Progenitor cell of endocrine pancreas (in vitro differentiated cells): ENCODE measurements at regions not wholly inside any gene's neighbourhood (a gene's known extent, or its start where the extent isn't known, plus 50 kb on each side); places are given as distances from the start of the nearest gene placed in this dataset.

ENCODE experiments used
- DNase-seq: peaks from one replicate; pipeline ENCODE4 v3.0.0; 2021; ENCODE audit warnings: low spot score; ENCODE audit not compliant: unreplicated experiment
- H3K27ac Mint-ChIP-seq: 2 replicates; pipeline ENCODE4 v1.8.0; 2021; ENCODE audit warnings: mild to moderate bottlenecking, moderate library complexity, mixed read lengths
- H3K27me3 Mint-ChIP-seq: 2 replicates; pipeline ENCODE4 v1.8.0; 2021; ENCODE audit warnings: mixed read lengths
- H3K36me3 Mint-ChIP-seq: 2 replicates; pipeline ENCODE4 v1.8.0; 2022; ENCODE audit warnings: mixed read lengths; ENCODE audit not compliant: insufficient read depth
- H3K4me1 Mint-ChIP-seq: 2 replicates; pipeline ENCODE4 v1.8.0; 2021; ENCODE audit warnings: low read depth, mixed read lengths
- H3K4me3 Mint-ChIP-seq: 2 replicates; pipeline ENCODE4 v1.8.0; 2021; ENCODE audit warnings: low read depth, mild to moderate bottlenecking, moderate library complexity, mixed read lengths
- H3K9me3 Mint-ChIP-seq: 2 replicates; pipeline ENCODE4 v1.8.0; 2021; ENCODE audit warnings: low read depth, mixed read lengths
- TF ChIP-seq, protein P1 (sequence below): fragments of 200-600 bp; sonication (generic); IDR thresholded peaks from one replicate; pipeline ENCODE4 v1.5.0; 2021; ENCODE audit warnings: antibody characterized with exemption, mild to moderate bottlenecking; ENCODE audit not compliant: unreplicated experiment

DNA sequence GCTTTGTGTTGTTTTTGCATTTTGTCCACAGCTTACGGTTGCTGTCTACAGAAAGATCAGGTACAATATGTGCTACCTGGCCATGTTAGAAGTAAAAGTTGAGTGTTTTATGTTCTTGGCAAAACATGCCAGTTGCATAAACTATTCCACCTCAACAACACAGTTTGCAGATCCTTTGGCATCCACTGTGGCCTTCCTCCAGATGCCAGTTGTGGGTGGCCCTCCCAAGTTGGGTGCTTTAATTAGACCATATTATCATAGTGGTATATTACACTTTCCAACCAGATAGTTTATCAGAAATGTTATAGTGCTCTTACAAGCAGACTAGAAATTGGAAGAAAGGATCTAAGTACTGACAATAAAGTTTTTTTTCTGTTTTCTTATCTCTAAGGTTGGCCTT lies 386.9 kb upstream of the KCNN2 start:
- DNase-seq, result no peak
- Mint-ChIP-seq H3K4me3 (no peak overlapping the region), H3K4me1 (peaks cover 6% of the 10 kb centered on the region), H3K9me3 (no peaks in the 10 kb centered on the region), H3K36me3 (no peaks in the 10 kb centered on the region), H3K27me3 (no peaks in the 10 kb centered on the region), H3K27ac (no peak overlapping the region)
- TF ChIP-seq, protein P1, sequence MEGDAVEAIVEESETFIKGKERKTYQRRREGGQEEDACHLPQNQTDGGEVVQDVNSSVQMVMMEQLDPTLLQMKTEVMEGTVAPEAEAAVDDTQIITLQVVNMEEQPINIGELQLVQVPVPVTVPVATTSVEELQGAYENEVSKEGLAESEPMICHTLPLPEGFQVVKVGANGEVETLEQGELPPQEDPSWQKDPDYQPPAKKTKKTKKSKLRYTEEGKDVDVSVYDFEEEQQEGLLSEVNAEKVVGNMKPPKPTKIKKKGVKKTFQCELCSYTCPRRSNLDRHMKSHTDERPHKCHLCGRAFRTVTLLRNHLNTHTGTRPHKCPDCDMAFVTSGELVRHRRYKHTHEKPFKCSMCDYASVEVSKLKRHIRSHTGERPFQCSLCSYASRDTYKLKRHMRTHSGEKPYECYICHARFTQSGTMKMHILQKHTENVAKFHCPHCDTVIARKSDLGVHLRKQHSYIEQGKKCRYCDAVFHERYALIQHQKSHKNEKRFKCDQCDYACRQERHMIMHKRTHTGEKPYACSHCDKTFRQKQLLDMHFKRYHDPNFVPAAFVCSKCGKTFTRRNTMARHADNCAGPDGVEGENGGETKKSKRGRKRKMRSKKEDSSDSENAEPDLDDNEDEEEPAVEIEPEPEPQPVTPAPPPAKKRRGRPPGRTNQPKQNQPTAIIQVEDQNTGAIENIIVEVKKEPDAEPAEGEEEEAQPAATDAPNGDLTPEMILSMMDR, result no peak

DNA sequence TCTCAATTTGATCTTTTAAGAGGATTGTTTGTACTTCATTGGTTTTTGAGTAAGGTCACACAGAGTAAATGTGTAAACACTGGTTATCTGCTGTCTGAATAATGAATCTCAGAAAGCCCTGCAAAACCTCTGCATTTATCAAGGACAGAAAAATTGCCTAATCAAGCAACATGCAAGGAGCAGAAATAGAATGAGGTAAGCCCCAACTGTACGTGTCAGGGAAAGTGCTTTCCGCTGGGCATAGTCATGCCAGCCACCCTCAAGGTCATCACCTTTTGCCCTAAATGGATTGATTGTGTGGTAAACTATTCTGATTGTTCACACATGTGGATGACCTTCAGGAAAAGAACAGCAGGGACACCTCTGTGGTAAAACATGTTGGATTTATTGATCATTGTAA lies 376.9 kb upstream of the KCNN2 start:
- no peak for DNase-seq
- Mint-ChIP-seq H3K36me3 (no peaks in the 10 kb centered on the region), H3K9me3 (no peaks in the 10 kb centered on the region), H3K27me3 (no peaks in the 10 kb centered on the region), H3K27ac (no peak overlapping the region), H3K4me1 (peaks cover 13% of the 10 kb centered on the region), H3K4me3 (no peak overlapping the region)
- TF ChIP-seq, protein P1, result no peak

DNA sequence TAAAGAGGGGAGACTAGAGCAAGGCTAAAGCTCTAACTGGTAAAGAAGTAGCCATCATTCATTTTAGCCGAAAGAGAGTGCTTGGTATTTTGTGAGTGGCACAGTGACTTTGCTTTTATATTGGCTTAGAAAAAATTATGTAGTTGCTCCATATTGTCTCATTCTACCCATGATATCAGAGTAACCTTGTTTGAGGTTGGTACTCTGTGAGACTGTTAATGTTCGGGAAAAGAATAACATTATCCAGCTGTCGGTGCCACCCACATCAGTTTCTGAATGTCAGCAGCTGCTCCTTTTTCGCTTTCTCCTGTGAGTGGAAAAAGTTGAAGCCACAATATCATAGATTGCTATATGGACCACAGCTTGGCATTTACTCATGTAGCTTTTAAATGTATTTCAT lies 376.4 kb upstream of the KCNN2 start:
- Mint-ChIP-seq H3K4me1 (peaks cover 13% of the 10 kb centered on the region), H3K4me3 (no peak overlapping the region), H3K36me3 (no peaks in the 10 kb centered on the region), H3K9me3 (no peaks in the 10 kb centered on the region), H3K27me3 (no peaks in the 10 kb centered on the region), H3K27ac (no peak overlapping the region)
- TF ChIP-seq, protein P1, result no peak
- DNase-seq, result no peak

DNA sequence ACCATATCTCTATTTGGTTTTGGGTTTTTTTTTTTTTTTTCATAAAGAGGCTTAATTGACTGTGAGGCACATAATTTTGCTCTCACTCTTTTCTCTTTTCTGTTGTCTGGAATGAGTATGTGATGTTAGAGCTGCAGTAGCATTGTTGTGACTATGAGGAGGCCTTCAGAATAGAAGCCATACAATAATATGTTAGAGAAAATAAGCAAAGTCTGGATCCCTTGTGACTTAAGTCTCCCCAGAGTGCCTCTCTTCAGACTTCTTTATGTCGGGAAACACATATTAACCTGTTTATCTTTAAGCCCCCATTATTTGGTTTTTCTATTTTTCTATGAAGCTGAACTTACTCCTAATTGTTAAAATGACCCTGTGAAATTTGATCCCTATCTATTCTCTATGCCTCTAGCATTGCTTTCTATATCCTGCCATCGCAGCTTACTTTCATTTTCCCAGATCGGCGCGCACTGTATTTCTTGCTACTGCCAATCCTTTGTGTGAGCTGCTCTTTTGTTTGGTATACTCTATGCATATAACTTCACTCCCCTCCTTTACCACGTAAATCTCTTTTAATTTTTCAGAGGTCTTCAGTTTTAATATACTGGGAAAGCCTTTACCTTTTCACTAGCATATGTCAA lies 372.5 kb upstream of the KCNN2 start:
- H3K36me3 Mint-ChIP-seq, result no peaks in the 10 kb centered on the region
- TF ChIP-seq, protein P1, result no peak
- no peak for DNase-seq
- H3K27me3 Mint-ChIP-seq, result no peaks in the 10 kb centered on the region
- H3K27ac Mint-ChIP-seq, result no peak overlapping the region
- H3K9me3 Mint-ChIP-seq, result no peaks in the 10 kb centered on the region
- peaks cover 13% of the 10 kb centered on the region for H3K4me1 Mint-ChIP-seq
- H3K4me3 Mint-ChIP-seq, result no peak overlapping the region

- H3K36me3 Mint-ChIP-seq, result no peaks in the 10 kb centered on the region
- no peaks in the 10 kb centered on the region for H3K9me3 Mint-ChIP-seq
- H3K4me3 Mint-ChIP-seq, result no peak overlapping the region
- DNase-seq, result no peak
- no peak overlapping the region for H3K27ac Mint-ChIP-seq
- TF ChIP-seq, protein P1, result no peak
- peaks cover 9% of the 10 kb centered on the region for H3K4me1 Mint-ChIP-seq
- H3K27me3 Mint-ChIP-seq, result peaks cover 2% of the 10 kb centered on the region
Measured at GRCh38 chr5:113989913-113990305, 372.0 kb upstream of the KCNN2 start.
